ENCODE measurements at regions not wholly inside any gene's neighbourhood (a gene's known extent, or its start where the extent isn't known, plus 50 kb on each side); places are given as distances from the start of the nearest gene placed in this dataset.

DNA sequence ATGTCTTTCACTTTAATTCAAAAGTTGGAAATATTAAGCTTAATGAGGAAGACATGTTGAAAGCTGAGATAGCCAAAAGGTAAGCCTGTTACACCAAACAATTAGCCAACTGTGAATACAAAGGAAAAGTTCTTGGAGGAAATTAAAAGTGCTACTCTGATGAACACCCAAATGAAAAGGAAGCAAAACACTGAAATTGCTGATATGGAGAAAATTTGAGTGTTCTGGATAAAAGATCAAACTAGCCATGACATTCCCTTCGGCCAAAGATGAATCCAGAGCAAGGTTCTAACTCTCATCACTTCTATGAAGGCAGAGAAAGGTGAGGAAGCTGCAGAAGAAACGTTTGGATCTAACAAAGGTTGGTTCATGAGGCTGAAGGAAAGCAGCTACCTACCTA lies 280.8 kb upstream of the BCHE start:
- no peaks in the 10 kb centered on the region for H3K36me3 ChIP-seq
- intact Hi-C loops (cut with DNase I): loop anchor here (10.0 kb wide), 1 partner anchor 53 kb away; no protein-coding TSS in a partner anchor

DNA sequence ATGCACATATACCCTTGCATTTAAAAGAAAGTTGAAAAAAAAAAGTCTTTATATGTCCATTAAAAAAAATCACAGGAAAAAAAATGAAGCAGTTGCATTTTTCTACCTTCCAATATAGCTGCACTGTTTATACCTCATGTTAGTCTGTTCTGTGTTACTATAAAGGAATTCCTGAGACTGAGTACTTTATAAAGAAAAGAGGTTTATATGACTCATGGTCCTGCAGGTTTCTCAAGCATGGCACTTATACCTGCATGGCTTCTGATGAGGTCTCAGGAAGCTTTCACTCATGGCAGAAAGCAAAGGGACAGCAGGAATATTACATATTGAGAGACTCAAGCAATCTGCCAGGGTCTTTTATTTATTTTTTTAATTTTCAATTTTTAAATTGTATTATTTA lies 277.2 kb upstream of the BCHE start:
- Histone ChIP-seq H3K4me3 (no peak overlapping the region), H3K9me3 (no peaks in the 10 kb centered on the region), H3K36me3 (no peaks in the 10 kb centered on the region), H3K27me3 (no peaks in the 10 kb centered on the region), H3K4me1 (no peaks in the 10 kb centered on the region), H3K27ac (no peak overlapping the region)
- no peak for DNase-seq (ENCODE audit: extremely low spot score in 2 of 2)
- TF ChIP-seq POLR2AphosphoS5 (IDR thresholded peaks at IDR 0.05; ENCODE audit: insufficient read depth in 1 of 2, low read depth in 1 of 2) (no peak), POLR2A (IDR thresholded peaks at IDR 0.05) (no peak)
- TF ChIP-seq, protein P1, sequence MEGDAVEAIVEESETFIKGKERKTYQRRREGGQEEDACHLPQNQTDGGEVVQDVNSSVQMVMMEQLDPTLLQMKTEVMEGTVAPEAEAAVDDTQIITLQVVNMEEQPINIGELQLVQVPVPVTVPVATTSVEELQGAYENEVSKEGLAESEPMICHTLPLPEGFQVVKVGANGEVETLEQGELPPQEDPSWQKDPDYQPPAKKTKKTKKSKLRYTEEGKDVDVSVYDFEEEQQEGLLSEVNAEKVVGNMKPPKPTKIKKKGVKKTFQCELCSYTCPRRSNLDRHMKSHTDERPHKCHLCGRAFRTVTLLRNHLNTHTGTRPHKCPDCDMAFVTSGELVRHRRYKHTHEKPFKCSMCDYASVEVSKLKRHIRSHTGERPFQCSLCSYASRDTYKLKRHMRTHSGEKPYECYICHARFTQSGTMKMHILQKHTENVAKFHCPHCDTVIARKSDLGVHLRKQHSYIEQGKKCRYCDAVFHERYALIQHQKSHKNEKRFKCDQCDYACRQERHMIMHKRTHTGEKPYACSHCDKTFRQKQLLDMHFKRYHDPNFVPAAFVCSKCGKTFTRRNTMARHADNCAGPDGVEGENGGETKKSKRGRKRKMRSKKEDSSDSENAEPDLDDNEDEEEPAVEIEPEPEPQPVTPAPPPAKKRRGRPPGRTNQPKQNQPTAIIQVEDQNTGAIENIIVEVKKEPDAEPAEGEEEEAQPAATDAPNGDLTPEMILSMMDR (IDR thresholded peaks at IDR 0.05): no peak
- intact Hi-C loops (cut with DNase I): loop anchor here (10.0 kb wide), 1 partner anchor 50 kb away; no protein-coding TSS in a partner anchor

More for the DNA sequence above, 280.8 kb upstream of the BCHE start:
- Histone ChIP-seq H3K9me3 (no peaks in the 10 kb centered on the region), H3K4me3 (no peak overlapping the region), H3K27ac (no peak overlapping the region), H3K27me3 (no peaks in the 10 kb centered on the region), H3K4me1 (no peaks in the 10 kb centered on the region)
- TF ChIP-seq POLR2A (IDR thresholded peaks at IDR 0.05) (no peak), POLR2AphosphoS5 (IDR thresholded peaks at IDR 0.05; ENCODE audit: insufficient read depth in 1 of 2, low read depth in 1 of 2) (no peak)
- TF ChIP-seq, protein P1 (IDR thresholded peaks at IDR 0.05): no peak
- DNase-seq (ENCODE audit: extremely low spot score in 2 of 2): no peak

DNA sequence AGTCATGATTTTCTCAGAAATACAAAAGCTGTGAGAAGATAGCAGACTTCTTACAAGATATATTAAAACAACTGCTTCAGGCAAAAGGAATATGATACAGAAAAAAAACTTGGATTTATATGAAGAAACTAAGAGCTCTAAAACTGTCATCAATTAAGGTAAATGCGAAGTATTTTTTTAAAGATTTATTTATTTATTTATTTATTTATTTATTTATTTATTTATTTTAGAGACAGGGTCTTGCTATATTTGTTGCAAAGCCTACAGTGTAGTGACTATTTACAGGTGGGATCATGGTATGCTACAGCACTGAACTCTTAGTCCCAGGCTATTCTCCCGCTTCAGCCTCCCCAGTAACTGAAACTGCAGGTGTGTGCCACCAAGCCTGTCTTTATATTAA lies 274.3 kb upstream of the BCHE start:
- Histone ChIP-seq H3K36me3 (no peaks in the 10 kb centered on the region), H3K4me1 (no peaks in the 10 kb centered on the region), H3K4me3 (no peak overlapping the region), H3K27ac (no peak overlapping the region), H3K27me3 (no peaks in the 10 kb centered on the region), H3K9me3 (no peaks in the 10 kb centered on the region)
- intact Hi-C loops (cut with DNase I): loop anchor here (10.0 kb wide), 1 partner anchor 47 kb away; no protein-coding TSS in a partner anchor
- TF ChIP-seq, protein P1 (IDR thresholded peaks at IDR 0.05): no peak
- TF ChIP-seq POLR2AphosphoS5 (IDR thresholded peaks at IDR 0.05; ENCODE audit: insufficient read depth in 1 of 2, low read depth in 1 of 2): no peak
- no peak for TF ChIP-seq POLR2A (IDR thresholded peaks at IDR 0.05)
- no peak for DNase-seq (ENCODE audit: extremely low spot score in 2 of 2)

DNA sequence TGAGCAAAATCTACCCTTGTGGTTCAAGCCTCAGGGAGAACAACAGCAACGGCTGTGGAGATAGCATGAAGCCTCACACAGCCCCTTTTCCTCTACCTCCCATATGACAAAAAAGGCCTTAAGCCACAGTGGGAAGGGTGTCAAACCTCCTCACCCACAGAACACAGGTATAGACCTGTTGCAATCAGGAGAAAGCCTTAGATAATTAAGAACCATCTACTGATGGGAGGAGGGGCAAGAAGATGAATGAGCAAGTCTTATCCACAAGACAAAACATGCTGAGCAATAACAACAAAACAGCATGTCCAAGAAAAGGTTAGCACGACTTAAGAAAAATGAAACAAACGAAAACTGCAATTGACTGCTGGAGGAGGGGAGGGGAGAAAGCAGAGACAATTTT lies 272.9 kb upstream of the BCHE start:
- Histone ChIP-seq H3K27ac (no peak overlapping the region), H3K36me3 (no peaks in the 10 kb centered on the region), H3K4me3 (no peak overlapping the region), H3K27me3 (no peaks in the 10 kb centered on the region), H3K9me3 (no peaks in the 10 kb centered on the region), H3K4me1 (no peaks in the 10 kb centered on the region)
- TF ChIP-seq POLR2A (IDR thresholded peaks at IDR 0.05): no peak
- no peak for TF ChIP-seq POLR2AphosphoS5 (IDR thresholded peaks at IDR 0.05; ENCODE audit: insufficient read depth in 1 of 2, low read depth in 1 of 2)
- TF ChIP-seq, protein P1 (IDR thresholded peaks at IDR 0.05): no peak
- no peak for DNase-seq (ENCODE audit: extremely low spot score in 2 of 2)
- intact Hi-C loops (cut with DNase I): loop anchor here (10.0 kb wide), 1 partner anchor 45 kb away; no protein-coding TSS in a partner anchor

DNA sequence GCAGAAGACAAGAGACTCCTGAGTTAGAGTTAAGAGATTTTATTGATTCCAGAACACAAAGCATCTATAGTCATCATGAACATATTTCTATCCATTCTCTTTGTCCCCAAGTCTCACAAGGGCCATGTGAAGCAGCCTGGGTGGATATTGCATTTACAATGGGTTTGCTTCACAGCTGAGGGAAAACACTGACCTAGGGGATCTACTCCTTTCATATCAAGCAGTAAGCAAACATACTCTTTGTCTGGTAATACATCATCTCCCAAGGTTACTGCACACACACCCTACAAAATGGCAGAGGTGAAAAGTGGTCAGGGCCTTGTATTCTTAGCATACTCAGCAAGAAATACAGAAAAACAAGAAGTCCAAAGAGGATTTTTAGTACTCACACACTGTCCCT lies 267.7 kb upstream of the BCHE start:
- DNase-seq (ENCODE audit: extremely low spot score in 2 of 2): no peak
- no peaks in the 10 kb centered on the region for H3K9me3 ChIP-seq
- intact Hi-C loops (cut with DNase I): no loop called here
- H3K4me1 ChIP-seq: no peaks in the 10 kb centered on the region
- H3K27me3 ChIP-seq: no peaks in the 10 kb centered on the region
- no peaks in the 10 kb centered on the region for H3K36me3 ChIP-seq
- TF ChIP-seq POLR2AphosphoS5 (IDR thresholded peaks at IDR 0.05; ENCODE audit: insufficient read depth in 1 of 2, low read depth in 1 of 2) (no peak), POLR2A (IDR thresholded peaks at IDR 0.05) (no peak)
- TF ChIP-seq, protein P1 (IDR thresholded peaks at IDR 0.05): no peak
- no peak overlapping the region for H3K27ac ChIP-seq
- H3K4me3 ChIP-seq: no peak overlapping the region

All from vagina (tissue), 2 donors.